HG03097 (cell line): ENCODE measurements at regions not wholly inside any gene's neighbourhood (a gene's known extent, or its start where the extent isn't known, plus 50 kb on each side); places are given as distances from the start of the nearest gene placed in this dataset.

Experiments used
- ATAC-seq: cut with Tn5 transposase; IDR thresholded peaks from one replicate; pipeline ENCODE4 v1.9.1; 2021; ENCODE audit not compliant: unreplicated experiment, low FRiP score

DNA sequence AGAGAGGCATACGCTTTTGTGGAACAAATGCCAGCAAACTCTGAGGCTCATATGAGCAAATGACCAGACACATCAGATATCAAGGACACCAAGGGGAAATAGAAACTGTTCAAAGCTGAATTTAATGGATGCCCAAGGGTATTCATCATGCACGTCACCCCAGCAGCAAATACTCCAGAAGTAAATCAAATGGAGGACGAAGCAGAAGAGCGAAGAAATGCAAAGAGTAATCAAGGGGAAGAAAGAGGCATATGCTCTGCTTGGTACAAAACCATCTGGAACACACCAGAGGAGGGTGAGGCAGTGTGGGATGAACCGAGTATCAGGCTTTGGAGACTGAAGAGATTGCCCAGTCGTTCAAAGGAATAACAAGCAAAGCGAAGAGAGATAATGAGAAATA is 232.6 kb upstream of the EGLN3 start:
- no peak for ATAC-seq

DNA sequence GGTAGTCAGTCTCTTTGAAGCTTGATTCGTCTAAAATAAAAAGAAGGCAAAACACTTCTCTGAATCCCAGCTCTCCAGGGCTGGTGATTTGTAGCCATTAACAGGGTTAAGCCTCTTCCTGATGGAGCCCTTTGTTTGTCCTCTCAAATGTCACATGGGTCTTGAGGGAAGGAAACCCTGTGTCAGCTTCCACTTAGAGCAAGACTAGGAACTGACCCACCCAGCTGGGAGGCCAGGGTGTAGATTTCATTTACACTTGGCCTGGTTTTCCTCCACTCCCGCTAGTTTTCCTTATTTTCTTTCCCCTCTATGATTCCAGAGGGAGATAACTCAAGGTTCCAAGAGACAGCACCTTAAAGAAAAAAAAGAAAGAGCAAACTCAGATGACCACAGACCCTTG is 230.5 kb upstream of the EGLN3 start:
- ATAC-seq = no peak

GRCh38 chr14:34180869-34181268 is 230.0 kb upstream of the EGLN3 start:
- no peak for ATAC-seq

- no peak for ATAC-seq
Measured at GRCh38 chr14:34180434-34180833, 229.6 kb upstream of the EGLN3 start.

GRCh38 chr14:34179727-34180126 is 228.9 kb upstream of the EGLN3 start:
- ATAC-seq = no peak

DNA sequence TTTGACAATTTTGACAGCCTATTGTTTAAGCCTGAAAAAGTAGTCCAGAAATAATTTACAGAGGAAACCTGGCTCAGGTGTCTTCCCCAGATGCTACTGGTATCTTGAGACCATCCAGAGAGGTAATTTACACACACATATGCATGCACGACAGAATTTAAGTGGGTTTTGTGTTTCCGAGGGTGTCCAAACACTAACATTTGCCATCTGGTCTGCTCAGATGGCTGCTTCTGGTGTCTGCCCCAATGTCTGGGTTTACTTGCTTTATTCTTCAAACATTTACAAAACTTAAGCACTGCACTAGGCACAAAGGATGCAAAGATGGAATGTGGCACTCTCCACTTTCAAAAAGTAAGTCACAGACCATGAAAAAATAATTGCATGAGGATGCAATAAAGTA is 226.6 kb upstream of the EGLN3 start:
- ATAC-seq = no peak

GRCh38 chr14:34175574-34175973 is 224.7 kb upstream of the EGLN3 start:
- ATAC-seq = no peak

DNA sequence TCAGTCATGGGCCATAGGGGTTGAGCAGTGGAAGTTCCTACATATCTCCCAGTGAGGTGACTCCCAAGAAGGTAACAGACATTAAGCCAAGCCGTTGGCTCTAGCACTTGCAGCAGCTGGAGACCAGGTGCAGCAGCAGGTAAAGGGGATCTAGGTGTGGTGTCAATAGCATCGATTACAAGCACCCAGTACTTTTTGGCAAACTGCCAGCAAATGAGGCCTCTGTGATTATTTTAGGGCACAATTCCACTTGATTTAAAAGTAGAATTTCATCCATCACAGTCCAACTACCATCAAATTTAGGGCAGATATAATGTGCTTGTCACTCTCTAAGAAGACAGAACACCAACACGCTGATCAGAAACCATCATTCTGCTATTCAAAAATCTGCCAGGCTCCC is 224.1 kb upstream of the EGLN3 start:
- no peak for ATAC-seq

DNA sequence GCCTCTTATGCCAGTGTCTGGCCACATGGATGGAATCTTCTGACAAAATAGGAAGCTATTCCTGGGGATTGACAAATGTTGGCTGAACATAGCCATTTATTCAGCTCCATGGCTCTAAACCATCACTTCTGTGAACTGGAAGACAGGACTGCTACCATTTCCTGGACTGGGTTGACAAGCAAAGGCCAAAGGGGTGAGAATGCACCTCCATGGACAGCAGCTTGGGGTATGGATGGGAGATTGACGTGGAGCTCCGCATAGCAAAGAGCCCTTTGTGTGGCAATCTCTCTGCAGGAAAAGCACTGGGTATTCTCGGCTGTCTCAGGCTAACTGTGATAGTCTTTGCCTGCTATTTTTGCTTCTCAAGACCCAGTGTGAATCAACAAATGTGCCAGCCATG is 223.0 kb upstream of the EGLN3 start:
- no peak for ATAC-seq

GRCh38 chr14:34172550-34173368 is 221.9 kb upstream of the EGLN3 start:
- no peak for ATAC-seq

DNA sequence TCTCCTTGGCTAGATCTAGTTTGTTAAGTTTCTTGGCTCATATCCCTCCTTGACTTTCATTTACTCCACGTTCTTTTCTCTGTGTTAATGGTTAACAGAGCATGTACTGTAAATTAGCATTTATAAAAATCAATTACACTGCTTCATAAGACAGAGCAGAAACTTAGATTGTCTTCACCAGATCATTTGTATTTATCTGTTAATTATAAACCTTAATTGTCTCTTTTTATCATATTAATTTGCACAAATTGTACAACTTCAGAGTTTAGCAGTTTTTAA is 221.2 kb upstream of the EGLN3 start:
- no peak for ATAC-seq

DNA sequence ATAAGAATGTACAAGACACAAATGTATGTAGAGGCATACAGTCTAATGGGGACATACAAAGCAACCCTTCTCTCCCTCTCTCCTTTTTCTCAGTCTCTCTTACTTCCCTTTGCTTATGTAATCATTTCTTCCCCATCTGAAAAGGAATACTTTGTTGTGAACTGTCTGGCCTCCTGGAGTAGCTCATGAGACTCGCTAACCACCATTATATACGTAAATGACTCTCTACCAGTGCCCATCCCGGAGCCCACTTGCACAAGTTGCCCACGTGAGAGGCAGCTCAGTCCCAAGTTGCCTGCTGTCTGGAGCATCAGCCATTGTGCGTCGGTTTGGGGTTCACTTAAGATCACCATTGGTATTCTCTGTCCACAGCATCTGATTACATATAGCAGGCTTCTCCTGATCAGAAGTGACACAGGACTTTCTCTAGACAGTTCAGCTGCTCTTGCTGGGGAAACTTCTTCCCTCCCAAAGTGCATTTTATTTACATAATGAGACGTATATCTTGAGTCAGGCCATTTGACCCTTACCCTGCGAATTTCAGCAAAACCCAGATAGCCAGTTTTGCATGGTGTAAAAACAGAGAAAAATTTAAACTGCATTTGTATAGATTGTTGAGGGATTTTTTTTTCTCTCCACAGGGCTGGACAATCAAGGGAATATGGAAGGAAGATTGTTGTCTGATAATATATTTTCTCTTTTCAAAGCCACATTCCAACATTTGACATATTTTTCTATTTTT is 220.7 kb upstream of the EGLN3 start:
- no peak for ATAC-seq

GRCh38 chr14:34170882-34171281 is 220.0 kb upstream of the EGLN3 start:
- ATAC-seq = no peak

- ATAC-seq = no peak
Measured at GRCh38 chr14:34169561-34169960, 218.7 kb upstream of the EGLN3 start.

- ATAC-seq = no peak
Measured at GRCh38 chr14:34168656-34169055, 217.8 kb upstream of the EGLN3 start.

GRCh38 chr14:34165847-34166350 is 215.0 kb upstream of the EGLN3 start:
- ATAC-seq = no peak

DNA sequence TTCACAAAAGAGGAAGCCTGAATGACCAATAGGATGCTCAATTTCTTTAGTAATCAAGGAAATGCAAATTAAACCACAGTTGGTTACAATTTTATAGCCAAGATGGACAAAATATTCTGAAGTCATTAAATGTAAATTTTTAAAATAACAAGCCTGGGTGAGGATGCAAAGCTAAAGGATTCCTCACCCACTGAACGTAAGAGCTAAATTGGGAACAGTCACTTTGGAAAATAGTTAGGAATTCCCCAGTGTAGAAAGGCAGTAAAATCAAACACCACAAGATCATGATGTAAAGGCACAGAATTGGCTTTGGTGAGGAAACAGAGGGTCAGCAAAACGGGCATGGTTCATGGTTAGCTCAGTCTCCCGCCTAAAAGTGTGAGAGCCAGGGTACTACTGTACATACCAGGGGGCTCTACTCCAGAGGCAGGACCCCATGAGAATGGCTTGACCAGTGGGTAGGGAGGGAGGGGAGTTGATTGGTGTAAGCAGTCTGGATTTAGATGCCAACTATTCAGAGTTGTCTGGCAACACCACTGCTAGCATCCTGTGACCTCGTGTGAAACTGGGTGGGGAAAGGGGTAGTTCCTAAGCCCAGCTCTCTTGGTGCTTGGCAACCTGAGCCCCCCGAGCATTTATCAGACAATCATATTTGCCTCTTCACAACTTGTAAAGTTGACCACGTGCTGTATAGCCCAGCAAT is 213.4 kb upstream of the EGLN3 start:
- no peak for ATAC-seq

DNA sequence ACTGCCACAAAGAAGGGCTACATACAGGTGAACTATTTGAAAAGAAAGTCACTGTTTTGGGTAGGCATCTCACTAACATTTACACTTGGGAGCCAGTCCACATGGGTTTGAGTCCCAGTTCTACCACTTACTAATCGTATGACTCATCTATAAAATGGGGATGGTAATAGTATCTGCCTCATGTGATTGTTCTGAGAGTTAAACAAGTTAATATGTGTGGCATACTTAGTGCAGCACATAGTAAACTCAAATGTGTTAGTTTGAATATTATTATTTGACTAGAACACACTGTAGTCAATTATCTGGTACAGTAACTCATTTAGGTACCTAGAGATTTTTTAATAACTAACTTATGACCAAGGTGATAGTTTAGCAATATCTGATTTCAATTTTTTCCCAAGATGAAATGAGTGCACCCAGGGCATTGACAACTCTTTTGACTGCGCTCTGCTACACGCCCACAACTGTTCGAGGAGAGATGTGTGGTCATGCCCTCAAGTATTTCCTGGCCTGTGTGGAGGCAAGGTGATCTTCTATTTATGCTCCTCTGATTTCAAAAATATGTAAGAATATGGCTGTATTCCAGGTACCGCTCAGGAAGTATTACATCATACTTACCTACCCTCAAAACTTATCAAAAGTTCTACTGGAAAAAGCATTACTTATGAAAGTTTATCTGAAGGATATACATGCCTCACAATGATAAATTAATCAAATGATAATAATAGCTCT is 210.6 kb upstream of the EGLN3 start:
- no peak for ATAC-seq

DNA sequence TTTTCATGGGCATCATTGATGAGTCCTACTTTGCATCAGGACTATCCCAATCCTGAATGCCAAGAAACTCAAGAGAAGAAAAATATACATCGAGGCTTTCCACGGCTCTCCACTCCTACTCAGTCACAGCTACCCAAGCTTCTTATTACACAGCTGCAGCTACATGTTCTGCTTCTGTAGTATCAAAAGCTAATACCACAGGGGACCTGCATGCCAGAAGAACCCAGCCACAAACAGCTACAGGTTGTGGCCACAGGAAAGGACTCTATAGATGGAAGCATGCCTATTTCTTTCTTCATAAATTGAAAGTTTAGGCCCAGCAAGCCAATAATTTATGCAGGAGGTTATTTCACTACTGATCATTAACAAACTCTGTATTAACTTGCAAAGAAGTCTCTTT is 209.7 kb upstream of the EGLN3 start:
- ATAC-seq = no peak

- ATAC-seq = no peak
Measured at GRCh38 chr14:34157651-34158050, 206.8 kb upstream of the EGLN3 start.

- ATAC-seq = no peak
Measured at GRCh38 chr14:34147461-34147860, 196.6 kb upstream of the EGLN3 start.
